ENCODE measurements at regions not wholly inside any gene's neighbourhood (a gene's known extent, or its start where the extent isn't known, plus 50 kb on each side); places are given as distances from the start of the nearest gene placed in this dataset.

DNA sequence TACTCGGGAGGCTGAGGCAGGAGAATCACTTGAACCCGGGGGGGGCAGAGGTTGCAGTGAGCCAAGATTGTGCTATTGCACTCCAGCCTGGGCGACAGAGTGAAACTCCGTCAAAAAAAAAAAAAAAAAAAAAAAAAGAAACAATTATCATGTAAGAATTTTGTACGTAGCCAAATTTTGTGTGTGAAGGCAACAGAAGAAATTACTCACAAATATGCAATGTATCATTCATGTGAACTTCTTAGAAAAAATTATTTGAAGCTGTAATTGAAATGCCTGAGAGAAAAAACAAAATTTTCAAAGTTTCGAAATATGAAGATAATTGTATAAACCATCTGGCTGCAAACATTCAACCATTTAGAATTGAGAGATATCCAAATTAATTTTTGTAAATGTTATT, 204.8 kb upstream of the PARD3B start:
- TF ChIP-seq, protein P1, sequence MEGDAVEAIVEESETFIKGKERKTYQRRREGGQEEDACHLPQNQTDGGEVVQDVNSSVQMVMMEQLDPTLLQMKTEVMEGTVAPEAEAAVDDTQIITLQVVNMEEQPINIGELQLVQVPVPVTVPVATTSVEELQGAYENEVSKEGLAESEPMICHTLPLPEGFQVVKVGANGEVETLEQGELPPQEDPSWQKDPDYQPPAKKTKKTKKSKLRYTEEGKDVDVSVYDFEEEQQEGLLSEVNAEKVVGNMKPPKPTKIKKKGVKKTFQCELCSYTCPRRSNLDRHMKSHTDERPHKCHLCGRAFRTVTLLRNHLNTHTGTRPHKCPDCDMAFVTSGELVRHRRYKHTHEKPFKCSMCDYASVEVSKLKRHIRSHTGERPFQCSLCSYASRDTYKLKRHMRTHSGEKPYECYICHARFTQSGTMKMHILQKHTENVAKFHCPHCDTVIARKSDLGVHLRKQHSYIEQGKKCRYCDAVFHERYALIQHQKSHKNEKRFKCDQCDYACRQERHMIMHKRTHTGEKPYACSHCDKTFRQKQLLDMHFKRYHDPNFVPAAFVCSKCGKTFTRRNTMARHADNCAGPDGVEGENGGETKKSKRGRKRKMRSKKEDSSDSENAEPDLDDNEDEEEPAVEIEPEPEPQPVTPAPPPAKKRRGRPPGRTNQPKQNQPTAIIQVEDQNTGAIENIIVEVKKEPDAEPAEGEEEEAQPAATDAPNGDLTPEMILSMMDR (IDR thresholded peaks at IDR 0.05), result no peak
- no peak for TF ChIP-seq EZH2 (IDR thresholded peaks at IDR 0.05; ENCODE audit: borderline replicate concordance, insufficient read depth, low read depth, low read length, poor library complexity, severe bottlenecking)
